Nucleus accumbens (tissue), 56 donors: ENCODE measurements at regions not wholly inside any gene's neighbourhood (a gene's known extent, or its start where the extent isn't known, plus 50 kb on each side); places are given as distances from the start of the nearest gene placed in this dataset.
"Not testable (repeated sequence)": the region's sequence is repeated elsewhere in the genome, so short reads cannot be mapped to it uniquely, and the experiment has no call there.

Experiments
- DNase-seq, 56 donors: peaks; one replicate each; lab custom pipeline; 2025; lab: John Stamatoyannopoulos, UW

- DNase-seq: no peak
Observed at GRCh38 chr2:152263911-152264310, 71.1 kb upstream of the FMNL2 start.

DNA sequence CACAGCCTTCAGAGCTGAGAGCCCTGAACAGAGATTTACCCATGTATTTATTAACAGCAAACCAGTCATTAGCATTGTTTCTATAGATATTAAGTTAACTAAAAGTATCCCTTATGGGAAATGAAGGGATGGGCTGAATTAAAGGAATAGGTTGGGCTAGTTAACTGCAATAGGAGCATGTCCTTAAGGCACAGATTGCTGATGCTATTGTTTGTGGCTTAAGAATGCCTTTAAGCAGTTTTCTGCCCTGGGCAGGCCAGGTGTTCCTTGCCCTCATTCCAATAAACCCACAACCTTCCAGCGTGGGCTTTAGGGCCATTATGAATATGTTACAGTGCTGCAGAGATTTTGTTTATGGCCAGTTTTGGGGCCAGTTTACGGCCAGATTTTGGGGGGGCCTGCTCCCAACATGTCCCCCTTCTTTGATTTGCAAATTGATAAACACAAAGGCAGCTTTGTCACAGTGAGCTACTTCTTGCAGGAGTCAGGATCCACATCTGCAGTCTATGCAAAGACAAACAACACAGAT lies 61.2 kb upstream of the FMNL2 start:
- not testable (repeated sequence) for DNase-seq

- not testable (repeated sequence) for DNase-seq
Observed at GRCh38 chr2:152277896-152278295, 57.1 kb upstream of the FMNL2 start.

GRCh38 chr2:152278526-152278925 lies 56.4 kb upstream of the FMNL2 start:
- DNase-seq: no peak

DNA sequence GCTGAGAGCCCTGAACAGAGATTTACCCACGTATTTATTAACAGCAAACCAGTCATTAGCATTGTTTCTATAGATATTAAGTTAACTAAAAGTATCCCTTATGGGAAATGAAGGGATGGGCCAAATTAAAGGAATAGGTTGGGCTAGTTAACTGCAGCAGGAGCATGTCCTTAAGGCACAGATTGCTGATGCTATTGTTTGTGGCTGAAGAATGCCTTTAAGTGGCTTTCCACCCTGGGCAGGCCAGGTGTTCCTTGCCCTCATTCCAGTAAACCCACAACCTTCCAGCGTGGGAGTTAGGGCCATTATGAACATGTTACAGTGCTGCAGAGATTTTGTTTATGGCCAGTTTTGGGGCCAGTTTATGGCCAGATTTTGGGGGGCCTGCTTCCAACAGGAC lies 55.6 kb upstream of the FMNL2 start:
- not testable (repeated sequence) for DNase-seq

GRCh38 chr2:152280780-152281179 lies 54.2 kb upstream of the FMNL2 start:
- no peak for DNase-seq

- DNase-seq: no peak
Observed at GRCh38 chr2:152283392-152283791, 51.6 kb upstream of the FMNL2 start.

GRCh38 chr2:152284398-152284797 lies 50.6 kb upstream of the FMNL2 start:
- DNase-seq: peak in 2 of 56 donors; percentile 1 to 15
